HepG2 (cell line): ENCODE measurements at regions not wholly inside any gene's neighbourhood (a gene's known extent, or its start where the extent isn't known, plus 50 kb on each side); places are given as distances from the start of the nearest gene placed in this dataset.

Source experiments
- KDM2A ChIP-seq: sonication (generic); formaldehyde crosslinking; IDR thresholded peaks from 2 replicates; pipeline ENCODE4 v1.4.0; 2020; ENCODE audit warnings: low read depth, missing genetic modification reagents, borderline replicate concordance
- KLF12 ChIP-seq: sonication (generic); formaldehyde crosslinking; IDR thresholded peaks from 2 replicates; pipeline ENCODE4 v1.4.0; 2020; ENCODE audit warnings: missing genetic modification reagents, borderline replicate concordance
- MATR3 ChIP-seq: sonication (generic); formaldehyde crosslinking; IDR thresholded peaks from 2 replicates; pipeline ENCODE4 v1.4.0; 2020; ENCODE audit warnings: missing genetic modification reagents
- PCBP1 ChIP-seq: fragments of 200-400 bp; formaldehyde crosslinking; IDR thresholded peaks from 2 replicates; pipeline ENCODE4 v1.6.1; 2017; ENCODE audit warnings: mild to moderate bottlenecking, low read depth, low read length, borderline replicate concordance
- POLR2AphosphoS5 ChIP-seq: IDR thresholded peaks from 2 replicates; pipeline ENCODE4 v1.6.1; 2012; ENCODE audit warnings: low read depth, low read length
- RXRB ChIP-seq: IDR thresholded peaks from 2 replicates; pipeline ENCODE4 v1.6.1; 2016; ENCODE audit warnings: borderline replicate concordance, missing genetic modification reagents, missing compliant biosample characterization
- TOE1 ChIP-seq: sonication (generic); formaldehyde crosslinking; IDR thresholded peaks from 2 replicates; pipeline ENCODE4 v1.4.0; 2020; ENCODE audit warnings: mild to moderate bottlenecking, missing genetic modification reagents
- YY1 ChIP-seq: IDR thresholded peaks from 2 replicates; pipeline ENCODE4 v1.6.1; 2011; ENCODE audit warnings: low read length, low read depth, moderate library complexity, mild to moderate bottlenecking; ENCODE audit not compliant: insufficient read depth, insufficient replicate concordance
- ZNF138 ChIP-seq: sonication (generic); formaldehyde crosslinking; IDR thresholded peaks from 2 replicates; pipeline ENCODE4 v1.5.0; 2020; ENCODE audit warnings: mild to moderate bottlenecking, low read depth, missing genetic modification reagents
- ZNF207 ChIP-seq: fragments of 450-650 bp; IDR thresholded peaks from 2 replicates; pipeline ENCODE4 v1.6.1; 2016; ENCODE audit warnings: antibody characterized with exemption, borderline replicate concordance
- ZNF569 ChIP-seq: sonication (generic); formaldehyde crosslinking; IDR thresholded peaks from 2 replicates; pipeline ENCODE4 v1.5.0; 2020; ENCODE audit warnings: mild to moderate bottlenecking, missing genetic modification reagents, moderate library complexity, borderline replicate concordance
- TF ChIP-seq, protein P1 (sequence below): sonication (generic); formaldehyde crosslinking; IDR thresholded peaks from 2 replicates; pipeline ENCODE4 v1.8.1; 2023; ENCODE audit warnings: missing genetic modification reagents, inconsistent platforms, borderline replicate concordance
- TF ChIP-seq, protein P2 (sequence below): sonication (generic); formaldehyde crosslinking; IDR thresholded peaks from 2 replicates; pipeline ENCODE4 v1.8.1; 2023; ENCODE audit warnings: mild to moderate bottlenecking, moderate library complexity, missing genetic modification reagents

DNA sequence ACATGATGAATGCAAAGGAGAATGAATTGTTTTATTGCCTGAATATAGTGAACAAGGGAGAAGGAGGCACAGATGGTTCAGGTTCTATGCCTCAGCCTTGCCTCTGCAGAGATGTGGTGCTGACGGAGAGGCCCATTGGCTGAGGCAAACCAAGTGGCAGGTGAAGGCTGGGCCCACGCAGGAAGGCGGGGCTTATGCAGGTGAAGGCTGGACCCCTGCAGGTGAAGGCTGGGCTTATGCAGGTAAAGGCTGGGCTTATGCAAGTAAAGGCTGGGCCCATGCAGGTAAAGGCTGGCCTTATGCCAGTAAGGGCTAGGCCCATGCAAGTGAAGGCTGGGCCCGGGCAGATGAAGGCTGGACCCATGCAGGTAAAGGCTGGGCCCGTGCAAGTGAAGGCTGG, 414.7 kb downstream of the LRATD1 start:
- TF ChIP-seq POLR2AphosphoS5 (no peak), RXRB (CRISPR knock-in tag) (no peak), ZNF207 (no peak), KLF12 (CRISPR knock-in tag) (no peak), KDM2A (no peak), TOE1 (no peak), PCBP1 (no peak), MATR3 (no peak), ZNF569 (CRISPR knock-in tag) (no peak), YY1 (no peak), ZNF138 (CRISPR knock-in tag) (no peak)
- TF ChIP-seq, protein P1, sequence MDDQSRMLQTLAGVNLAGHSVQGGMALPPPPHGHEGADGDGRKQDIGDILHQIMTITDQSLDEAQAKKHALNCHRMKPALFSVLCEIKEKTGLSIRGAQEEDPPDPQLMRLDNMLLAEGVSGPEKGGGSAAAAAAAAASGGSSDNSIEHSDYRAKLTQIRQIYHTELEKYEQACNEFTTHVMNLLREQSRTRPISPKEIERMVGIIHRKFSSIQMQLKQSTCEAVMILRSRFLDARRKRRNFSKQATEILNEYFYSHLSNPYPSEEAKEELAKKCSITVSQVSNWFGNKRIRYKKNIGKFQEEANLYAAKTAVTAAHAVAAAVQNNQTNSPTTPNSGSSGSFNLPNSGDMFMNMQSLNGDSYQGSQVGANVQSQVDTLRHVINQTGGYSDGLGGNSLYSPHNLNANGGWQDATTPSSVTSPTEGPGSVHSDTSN (CRISPR knock-in tag) = no peak
- TF ChIP-seq, protein P2, sequence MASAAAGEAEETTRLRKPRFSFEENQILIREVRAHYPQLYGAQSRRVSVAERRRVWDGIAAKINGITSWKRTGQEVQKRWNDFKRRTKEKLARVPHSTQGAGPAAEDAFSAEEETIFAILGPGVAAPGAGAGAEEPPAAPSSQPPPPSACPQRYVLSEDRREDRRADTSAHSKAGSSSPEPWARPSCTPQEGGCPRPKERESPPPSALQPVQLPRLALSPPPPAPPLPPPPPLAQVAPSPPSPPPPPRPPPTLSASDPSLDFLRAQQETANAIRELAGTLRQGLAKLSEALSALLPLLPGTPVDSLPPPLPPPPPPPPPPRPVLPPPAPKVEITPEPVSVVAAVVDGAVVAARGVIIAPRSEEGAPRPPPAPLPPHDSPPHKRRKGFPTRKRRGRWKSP = no peak
